ENCODE measurements at regions not wholly inside any gene's neighbourhood (a gene's known extent, or its start where the extent isn't known, plus 50 kb on each side); places are given as distances from the start of the nearest gene placed in this dataset.

DNA sequence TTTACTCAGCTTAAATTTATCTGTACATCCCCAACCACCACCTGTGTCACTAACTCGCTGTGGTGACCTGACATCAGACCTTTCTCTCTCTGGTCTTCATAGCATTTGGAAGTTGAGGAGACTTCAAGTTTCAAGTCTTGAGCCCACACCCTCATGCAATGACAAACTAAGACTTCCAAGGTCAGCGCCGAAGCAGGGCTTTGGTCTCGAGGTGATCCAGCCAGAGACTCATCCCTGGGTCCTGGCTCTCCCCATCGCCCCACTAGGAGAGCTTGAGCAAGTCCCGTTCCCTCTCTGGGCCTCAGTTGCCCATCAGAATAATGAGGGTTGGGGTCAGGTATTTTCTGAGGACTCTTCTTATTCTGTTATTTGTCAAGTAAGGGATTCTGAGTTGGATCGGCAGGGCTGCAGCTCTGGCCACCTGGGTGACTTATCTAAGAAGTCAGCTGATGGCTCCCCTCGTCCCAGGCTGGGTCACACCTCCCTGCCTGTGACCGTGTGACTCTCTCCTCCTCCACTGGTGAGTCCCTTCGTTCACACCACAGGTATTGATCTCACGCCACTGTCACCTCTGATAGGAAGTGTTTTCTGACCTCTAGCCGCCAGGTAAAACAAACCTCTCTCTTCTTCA lies 143.7 kb upstream of the RUNX3 start:
- no peak for TF ChIP-seq POLR2A (IDR thresholded peaks at IDR 0.05)
- TF ChIP-seq POLR2AphosphoS5 (IDR thresholded peaks at IDR 0.05; ENCODE audit: insufficient read depth in 1 of 2, low read depth in 1 of 2) = no peak
- TF ChIP-seq, protein P1, sequence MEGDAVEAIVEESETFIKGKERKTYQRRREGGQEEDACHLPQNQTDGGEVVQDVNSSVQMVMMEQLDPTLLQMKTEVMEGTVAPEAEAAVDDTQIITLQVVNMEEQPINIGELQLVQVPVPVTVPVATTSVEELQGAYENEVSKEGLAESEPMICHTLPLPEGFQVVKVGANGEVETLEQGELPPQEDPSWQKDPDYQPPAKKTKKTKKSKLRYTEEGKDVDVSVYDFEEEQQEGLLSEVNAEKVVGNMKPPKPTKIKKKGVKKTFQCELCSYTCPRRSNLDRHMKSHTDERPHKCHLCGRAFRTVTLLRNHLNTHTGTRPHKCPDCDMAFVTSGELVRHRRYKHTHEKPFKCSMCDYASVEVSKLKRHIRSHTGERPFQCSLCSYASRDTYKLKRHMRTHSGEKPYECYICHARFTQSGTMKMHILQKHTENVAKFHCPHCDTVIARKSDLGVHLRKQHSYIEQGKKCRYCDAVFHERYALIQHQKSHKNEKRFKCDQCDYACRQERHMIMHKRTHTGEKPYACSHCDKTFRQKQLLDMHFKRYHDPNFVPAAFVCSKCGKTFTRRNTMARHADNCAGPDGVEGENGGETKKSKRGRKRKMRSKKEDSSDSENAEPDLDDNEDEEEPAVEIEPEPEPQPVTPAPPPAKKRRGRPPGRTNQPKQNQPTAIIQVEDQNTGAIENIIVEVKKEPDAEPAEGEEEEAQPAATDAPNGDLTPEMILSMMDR (IDR thresholded peaks at IDR 0.05) = no peak
